OCI-LY7 (cell line): ENCODE measurements at regions not wholly inside any gene's neighbourhood (a gene's known extent, or its start where the extent isn't known, plus 50 kb on each side); places are given as distances from the start of the nearest gene placed in this dataset.

Source experiments
- BruUV-seq: library from RNA; stranded (reverse); fragments of 400-500 nt; replicated peaks from 2 replicates; lab custom pipeline; 2021; lab: Mats Ljungman, UMichigan
- CTCF ChIA-PET: fragments of 300-600 bp; sonication (Branson Sonifier 250); formaldehyde crosslinking; loops from one replicate; lab custom pipeline; 2022; ENCODE audit warnings: antibody characterized with exemption; ENCODE audit not compliant: unreplicated experiment; lab: Charles Lee
- POLR2A ChIA-PET: fragments of 300-600 bp; sonication (Branson Sonifier 250); formaldehyde crosslinking; loops from one replicate; lab custom pipeline; 2022; ENCODE audit warnings: antibody characterized with exemption; lab: Charles Lee
- DNase-seq: peaks from one replicate; pipeline ENCODE4 v3.0.0-alpha.2; 2015; ENCODE audit warnings: low spot score
- H2AFZ ChIP-seq: fragments of 200-600 bp; sonication (generic), shearing (Covaris generic); 2 replicates; pipeline ENCODE4 v1.6.1; 2014; ENCODE audit warnings: mild to moderate bottlenecking, antibody characterized with exemption, low read length, moderate library complexity
- H3K27ac ChIP-seq: fragments of 200-600 bp; sonication (generic); 2 replicates; pipeline ENCODE4 v1.5.1; 2014; ENCODE audit warnings: mixed run types, low read depth, mild to moderate bottlenecking, moderate library complexity, low read length, inconsistent platforms; ENCODE audit not compliant: poor library complexity, severe bottlenecking
- H3K36me3 ChIP-seq: fragments of 200-600 bp; sonication (generic); 2 replicates; pipeline ENCODE4 v1.6.1; 2014; ENCODE audit warnings: mild to moderate bottlenecking, antibody characterized with exemption, low read length, moderate library complexity, mixed read lengths; ENCODE audit not compliant: insufficient read depth
- H3K4me1 ChIP-seq: fragments of 200-600 bp; sonication (generic); 2 replicates; pipeline ENCODE4 v1.5.1; 2014; ENCODE audit warnings: mild to moderate bottlenecking, low read length; ENCODE audit not compliant: insufficient read depth, poor library complexity, severe bottlenecking
- H3K4me2 ChIP-seq: fragments of 200-600 bp; sonication (generic); 2 replicates; pipeline ENCODE4 v1.6.1; 2014; ENCODE audit warnings: mild to moderate bottlenecking, low read length
- H3K4me3 ChIP-seq: fragments of 200-600 bp; sonication (generic); 2 replicates; pipeline ENCODE4 v1.5.1; 2014; ENCODE audit warnings: mild to moderate bottlenecking, low read depth, low read length; ENCODE audit not compliant: poor library complexity, severe bottlenecking
- H3K79me2 ChIP-seq: fragments of 200-600 bp; sonication (generic); 2 replicates; pipeline ENCODE4 v1.6.1; 2016; ENCODE audit warnings: low read depth, mild to moderate bottlenecking, low read length, moderate library complexity, mixed read lengths; ENCODE audit not compliant: insufficient read depth
- H3K9me2 ChIP-seq: fragments of 200-600 bp; sonication (generic); 2 replicates; pipeline ENCODE4 v1.6.1; 2016; ENCODE audit warnings: mild to moderate bottlenecking, low read length, mixed read lengths; ENCODE audit not compliant: insufficient read depth
- H3K9me3 ChIP-seq: fragments of 200-600 bp; sonication (generic); 2 replicates; pipeline ENCODE4 v1.6.1; 2014; ENCODE audit warnings: mild to moderate bottlenecking, mixed run types, low read length, mixed read lengths
- H4K20me1 ChIP-seq: fragments of 200-600 bp; sonication (generic); 2 replicates; pipeline ENCODE4 v1.6.1; 2014; ENCODE audit warnings: mild to moderate bottlenecking, antibody characterized with exemption, low read length, moderate library complexity, mixed read lengths; ENCODE audit not compliant: insufficient read depth
- EZH2phosphoT487 ChIP-seq: fragments of 200-600 bp; sonication (generic); IDR thresholded peaks from 2 replicates; pipeline ENCODE4 v1.6.1; 2018; ENCODE audit warnings: low read depth, borderline replicate concordance, mild to moderate bottlenecking, mixed run types, antibody characterized with exemption, low read length, moderate library complexity, mixed read lengths
- intact Hi-C: fragments of 100-400 bp; cut with micrococcal nuclease; formaldehyde crosslinking; loops from one replicate; pipeline ENCODE4 v1.10.0; 2022; ENCODE audit not compliant: unreplicated experiment
- TF ChIP-seq, protein P1 (sequence below): fragments of 200-600 bp; sonication (generic); conservative IDR thresholded peaks from 2 replicates; pipeline ENCODE4 v1.5.1; 2014; ENCODE audit warnings: mild to moderate bottlenecking, antibody characterized with exemption, low read length, moderate library complexity, mixed read lengths

GRCh38 chr6:140320081-140321080, 945.9 kb upstream of the CITED2 start:
- no peaks in the 10 kb centered on the region for H3K9me3 ChIP-seq
- TF ChIP-seq, protein P1, sequence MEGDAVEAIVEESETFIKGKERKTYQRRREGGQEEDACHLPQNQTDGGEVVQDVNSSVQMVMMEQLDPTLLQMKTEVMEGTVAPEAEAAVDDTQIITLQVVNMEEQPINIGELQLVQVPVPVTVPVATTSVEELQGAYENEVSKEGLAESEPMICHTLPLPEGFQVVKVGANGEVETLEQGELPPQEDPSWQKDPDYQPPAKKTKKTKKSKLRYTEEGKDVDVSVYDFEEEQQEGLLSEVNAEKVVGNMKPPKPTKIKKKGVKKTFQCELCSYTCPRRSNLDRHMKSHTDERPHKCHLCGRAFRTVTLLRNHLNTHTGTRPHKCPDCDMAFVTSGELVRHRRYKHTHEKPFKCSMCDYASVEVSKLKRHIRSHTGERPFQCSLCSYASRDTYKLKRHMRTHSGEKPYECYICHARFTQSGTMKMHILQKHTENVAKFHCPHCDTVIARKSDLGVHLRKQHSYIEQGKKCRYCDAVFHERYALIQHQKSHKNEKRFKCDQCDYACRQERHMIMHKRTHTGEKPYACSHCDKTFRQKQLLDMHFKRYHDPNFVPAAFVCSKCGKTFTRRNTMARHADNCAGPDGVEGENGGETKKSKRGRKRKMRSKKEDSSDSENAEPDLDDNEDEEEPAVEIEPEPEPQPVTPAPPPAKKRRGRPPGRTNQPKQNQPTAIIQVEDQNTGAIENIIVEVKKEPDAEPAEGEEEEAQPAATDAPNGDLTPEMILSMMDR = no peak
- no peak for TF ChIP-seq EZH2phosphoT487
- no peak for DNase-seq
- no peaks in the 10 kb centered on the region for H4K20me1 ChIP-seq
- H3K79me2 ChIP-seq = no peaks in the 10 kb centered on the region
- H3K4me1 ChIP-seq = no peaks in the 10 kb centered on the region
- H3K9me2 ChIP-seq = no peaks in the 10 kb centered on the region
- no peak overlapping the region for H2AFZ ChIP-seq
- no peak overlapping the region for H3K4me2 ChIP-seq
- BruUV-seq = no TSS peak
- intact Hi-C loops = no loop called here
- H3K36me3 ChIP-seq = no peaks in the 10 kb centered on the region
- H3K4me3 ChIP-seq = no peak overlapping the region
- ChIA-PET CTCF (no interaction called here), POLR2A (interaction anchor here (0.6 to 0.7 kb wide), 6 partner anchors 22 to 972 kb away, joined by 3 to 7 read pairs (median 3); no protein-coding TSS in a partner anchor)
- no peak overlapping the region for H3K27ac ChIP-seq

DNA sequence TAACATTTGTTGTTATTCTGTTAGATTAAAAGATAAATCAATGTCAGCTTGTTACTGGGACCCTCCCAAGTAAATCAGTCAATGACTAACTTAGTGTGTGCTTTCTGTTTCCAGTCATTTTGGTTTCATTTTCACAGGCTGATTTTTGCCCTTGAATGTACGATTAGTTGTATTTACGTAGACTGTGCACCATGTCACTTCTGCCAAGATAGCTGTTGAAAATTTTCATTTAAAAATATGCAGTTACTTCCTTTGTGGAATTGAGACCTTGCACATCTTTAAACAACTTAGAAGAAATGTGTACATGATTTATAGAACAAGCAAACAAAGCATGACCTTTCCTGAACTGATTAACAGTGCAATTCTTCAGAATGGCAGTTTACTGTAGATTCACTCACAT, 944.8 kb upstream of the CITED2 start:
- Histone ChIP-seq H3K79me2 (no peaks in the 10 kb centered on the region), H3K36me3 (no peaks in the 10 kb centered on the region), H3K4me3 (no peak overlapping the region), H3K9me2 (no peaks in the 10 kb centered on the region), H4K20me1 (no peaks in the 10 kb centered on the region), H3K27ac (no peak overlapping the region), H3K4me2 (no peak overlapping the region), H3K4me1 (no peaks in the 10 kb centered on the region), H2AFZ (no peak overlapping the region), H3K9me3 (no peaks in the 10 kb centered on the region)
- CTCF ChIA-PET = no interaction called here
- BruUV-seq = no TSS peak
- TF ChIP-seq, protein P1 = no peak
- TF ChIP-seq EZH2phosphoT487 = no peak
- intact Hi-C loops = no loop called here
- no peak for DNase-seq
- POLR2A ChIA-PET = interaction anchor here (0.6 kb wide), 1 partner anchor 21 kb away, joined by 3 read pairs; no protein-coding TSS in a partner anchor

- intact Hi-C loops = no loop called here
- Histone ChIP-seq H3K9me3 (no peaks in the 10 kb centered on the region), H3K79me2 (no peaks in the 10 kb centered on the region), H3K4me3 (no peak overlapping the region), H3K9me2 (no peaks in the 10 kb centered on the region), H3K4me2 (no peak overlapping the region), H3K4me1 (no peaks in the 10 kb centered on the region), H4K20me1 (no peaks in the 10 kb centered on the region), H3K36me3 (no peaks in the 10 kb centered on the region), H2AFZ (no peak overlapping the region), H3K27ac (no peak overlapping the region)
- no TSS peak for BruUV-seq
- ChIA-PET CTCF (no interaction called here), POLR2A (no interaction called here)
- TF ChIP-seq, protein P1 = no peak
- TF ChIP-seq EZH2phosphoT487 = no peak
- no peak for DNase-seq
These were observed 944.0 kb upstream of the CITED2 start for GRCh38 chr6:140318408-140318807.
